ENCODE measurements at regions not wholly inside any gene's neighbourhood (a gene's known extent, or its start where the extent isn't known, plus 50 kb on each side); places are given as distances from the start of the nearest gene placed in this dataset.

GRCh38 chr2:16407358-16407757, 258.3 kb downstream of the CYRIA start:
- H3K27ac ChIP-seq = no peak overlapping the region
- TF ChIP-seq ZFX (IDR thresholded peaks at IDR 0.05; ENCODE audit: borderline replicate concordance) = no peak
- TF ChIP-seq CTCF (IDR thresholded peaks at IDR 0.05) = no peak

GRCh38 chr2:16406496-16407289, 258.9 kb downstream of the CYRIA start:
- no peak for TF ChIP-seq ZFX (IDR thresholded peaks at IDR 0.05; ENCODE audit: borderline replicate concordance)
- no peak for TF ChIP-seq CTCF (IDR thresholded peaks at IDR 0.05)
- H3K27ac ChIP-seq = no peak overlapping the region

GRCh38 chr2:16405551-16405950, 260.1 kb downstream of the CYRIA start:
- no peak overlapping the region for H3K27ac ChIP-seq
- TF ChIP-seq CTCF (IDR thresholded peaks at IDR 0.05) (no peak), ZFX (IDR thresholded peaks at IDR 0.05; ENCODE audit: borderline replicate concordance) (no peak)

GRCh38 chr2:16404551-16405300, 260.9 kb downstream of the CYRIA start:
- H3K27ac ChIP-seq = no peak overlapping the region
- no peak for TF ChIP-seq ZFX (IDR thresholded peaks at IDR 0.05; ENCODE audit: borderline replicate concordance)
- TF ChIP-seq CTCF (IDR thresholded peaks at IDR 0.05) = no peak

GRCh38 chr2:16404146-16404545, 261.5 kb downstream of the CYRIA start:
- TF ChIP-seq CTCF (IDR thresholded peaks at IDR 0.05) (no peak), ZFX (IDR thresholded peaks at IDR 0.05; ENCODE audit: borderline replicate concordance) (no peak)
- no peak overlapping the region for H3K27ac ChIP-seq

- TF ChIP-seq CTCF (IDR thresholded peaks at IDR 0.05) (no peak), ZFX (IDR thresholded peaks at IDR 0.05; ENCODE audit: borderline replicate concordance) (no peak)
Observed at GRCh38 chr2:16402891-16403290, 262.7 kb downstream of the CYRIA start.

GRCh38 chr2:16401761-16402300, 263.8 kb downstream of the CYRIA start:
- no peak overlapping the region for H3K27ac ChIP-seq
- no peak for TF ChIP-seq ZFX (IDR thresholded peaks at IDR 0.05; ENCODE audit: borderline replicate concordance)
- TF ChIP-seq CTCF (IDR thresholded peaks at IDR 0.05) = no peak

More at GRCh38 chr2:16402891-16403290, 262.7 kb downstream of the CYRIA start:
- H3K27ac ChIP-seq = no peak overlapping the region

Measured in 22Rv1 (cell line).